Endothelial cell of umbilical vein (primary cell): ENCODE measurements at regions not wholly inside any gene's neighbourhood (a gene's known extent, or its start where the extent isn't known, plus 50 kb on each side); places are given as distances from the start of the nearest gene placed in this dataset.

Experiments
- BruUV-seq: library from RNA; stranded (reverse); fragments of 400-500 nt; replicated peaks from 2 replicates; lab custom pipeline; 2021; lab: Mats Ljungman, UMichigan
- CTCF ChIA-PET: fragments of 300-600, 350-600 bp; sonication (Branson Sonifier 250); formaldehyde crosslinking; loops from one replicate; lab custom pipeline; 2021; ENCODE audit warnings: antibody characterized with exemption, inconsistent platforms; lab: Charles Lee
- POLR2A ChIA-PET: fragments of 300-600, 350-600 bp; sonication (Branson Sonifier 250); formaldehyde crosslinking; loops from one replicate; lab custom pipeline; 2021; ENCODE audit warnings: antibody characterized with exemption, inconsistent platforms; lab: Charles Lee
- DNase-seq: peaks from one replicate; pipeline ENCODE4 v3.0.0-alpha.2; 2011; ENCODE audit warnings: low read depth, low spot score
- FAIRE-seq: peaks from 2 replicates; lab custom pipeline; 2011; peaks lifted over from hg19 to GRCh38; lab: Jason Lieb, UNC
- H2AFZ ChIP-seq: 2 replicates; pipeline ENCODE4 v1.6.0; 2012; ENCODE audit warnings: low read depth, low read length, control low read depth, inconsistent platforms
- H3K27ac ChIP-seq: 2 replicates; pipeline ENCODE4 v1.5.1; 2011; ENCODE audit warnings: low read depth, mild to moderate bottlenecking, control low read depth, low read length, moderate library complexity; ENCODE audit not compliant: insufficient read depth
- H3K27me3 ChIP-seq, 2 experiments: 2 replicates each; pipeline versions ENCODE4 v1.6.0 to v1.6.1; 2011; ENCODE audit warnings: low read length in 2 of 2, mixed read lengths in 1 of 2; ENCODE audit not compliant: control insufficient read depth in 2 of 2, insufficient read depth in 2 of 2
- H3K36me3 ChIP-seq, 2 experiments: 2 replicates in 1 of 2; 3 replicates in 1 of 2; pipeline ENCODE4 v1.5.1; 2011; ENCODE audit warnings: low read length in 2 of 2, mild to moderate bottlenecking in 1 of 2, moderate library complexity in 1 of 2; ENCODE audit not compliant: control insufficient read depth in 2 of 2, insufficient read depth in 2 of 2; ENCODE audit errors: extremely low read depth in 1 of 2
- H3K4me1 ChIP-seq: 3 replicates; pipeline ENCODE4 v1.5.1; 2011; ENCODE audit warnings: mild to moderate bottlenecking, low read length; ENCODE audit not compliant: control insufficient read depth, insufficient read depth; ENCODE audit errors: extremely low read depth
- H3K4me2 ChIP-seq: 2 replicates; pipeline ENCODE4 v1.6.1; 2011; ENCODE audit warnings: low read length, control low read depth, mixed read lengths; ENCODE audit not compliant: insufficient read depth
- H3K4me3 ChIP-seq, 3 experiments: fragments of 200-600 bp in 1 of 3; sonication (generic), shearing (Covaris generic) in 1 of 3; replicated peaks in 1 of 3; 2 replicates each; pipeline ENCODE4 v1.5.1; 2011 to 2016; ENCODE audit warnings: control low read depth in 3 of 3, low read length in 3 of 3, mild to moderate bottlenecking in 2 of 3, inconsistent platforms in 1 of 3, low read depth in 1 of 3, moderate library complexity in 1 of 3; ENCODE audit not compliant: insufficient read depth in 1 of 3
- H3K79me2 ChIP-seq: 2 replicates; pipeline ENCODE4 v1.6.0; 2012; ENCODE audit warnings: low read length, inconsistent platforms; ENCODE audit not compliant: control insufficient read depth, insufficient read depth
- H3K9ac ChIP-seq: replicated peaks from 2 replicates; pipeline ENCODE3; 2011; ENCODE audit warnings: low read length, control low read depth; ENCODE audit not compliant: insufficient read depth; ENCODE audit errors: extremely low read depth
- H3K9me1 ChIP-seq: replicated peaks from 3 replicates; pipeline ENCODE4 v1.6.0; 2011; ENCODE audit warnings: mild to moderate bottlenecking, low read length; ENCODE audit not compliant: control insufficient read depth, insufficient read depth; ENCODE audit errors: extremely low read depth
- H3K9me3 ChIP-seq: replicated peaks from 2 replicates; pipeline ENCODE4 v1.5.1; 2012; ENCODE audit warnings: low read length, inconsistent platforms; ENCODE audit not compliant: control insufficient read depth, insufficient read depth
- H4K20me1 ChIP-seq: replicated peaks from 2 replicates; pipeline ENCODE3; 2011; ENCODE audit warnings: mild to moderate bottlenecking, low read length; ENCODE audit not compliant: control insufficient read depth, insufficient read depth; ENCODE audit errors: extremely low read depth
- EZH2 ChIP-seq: IDR thresholded peaks from 2 replicates; pipeline ENCODE4 v1.6.1; 2012; ENCODE audit warnings: borderline replicate concordance, low read depth, mild to moderate bottlenecking, moderate library complexity, low read length, inconsistent platforms; ENCODE audit not compliant: severe bottlenecking
- FOS ChIP-seq: IDR thresholded peaks from 2 replicates; pipeline ENCODE4 v1.6.1; 2011; ENCODE audit warnings: mild to moderate bottlenecking, low read length, moderate library complexity, borderline replicate concordance; ENCODE audit not compliant: insufficient read depth
- GATA2 ChIP-seq: IDR thresholded peaks from 2 replicates; pipeline ENCODE4 v1.7.0; 2011; ENCODE audit warnings: low read depth, mild to moderate bottlenecking, moderate library complexity, mixed read lengths, low read length; ENCODE audit not compliant: insufficient read length, insufficient read depth
- JUN ChIP-seq: IDR thresholded peaks from 2 replicates; pipeline ENCODE4 v1.6.1; 2011; ENCODE audit warnings: borderline replicate concordance, low read depth; ENCODE audit not compliant: insufficient read length, insufficient read depth
- MYC ChIP-seq: IDR thresholded peaks from one replicate; pipeline ENCODE4 v1.6.1; 2011; ENCODE audit warnings: mild to moderate bottlenecking, low read depth, low read length
- POLR2A ChIP-seq: IDR thresholded peaks from 2 replicates; pipeline ENCODE4 v1.6.1; 2012; ENCODE audit warnings: low read depth, mild to moderate bottlenecking, control low read depth, low read length
- POLR2AphosphoS5 ChIP-seq: IDR thresholded peaks from 2 replicates; pipeline ENCODE4 v1.6.1; 2012; ENCODE audit warnings: low read depth, mild to moderate bottlenecking, control low read depth, low read length, moderate library complexity; ENCODE audit not compliant: insufficient read depth
- dilution Hi-C: fragments of 300-500 bp; cut with MboI; formaldehyde crosslinking; loops from one replicate; pipeline ENCODE4 v1.15.0; 2019; ENCODE audit warnings: low sequenced_read_pairs; ENCODE audit not compliant: extremely low pct_ligation_motif_present
- intact Hi-C: fragments of 100-400 bp; cut with micrococcal nuclease; formaldehyde crosslinking; loops from one replicate; pipeline ENCODE4 v1.10.0; 2022
- TF ChIP-seq, protein P1 (sequence below): IDR thresholded peaks from 2 replicates; pipeline ENCODE4 v1.6.1; 2011; ENCODE audit not compliant: insufficient read depth, insufficient read length
- TF ChIP-seq, protein P2 (sequence below), 2 donors: IDR thresholded peaks; 1 replicate in 1 of 2; 2 replicates in 1 of 2; pipeline ENCODE4 v1.5.1; 2011; ENCODE audit warnings: low read length in 2 of 2, mild to moderate bottlenecking in 2 of 2, moderate library complexity in 2 of 2, control low read depth in 1 of 2, inconsistent platforms in 1 of 2, low read depth in 1 of 2; ENCODE audit not compliant: insufficient read depth in 1 of 2; ENCODE audit errors: extremely low read depth in 1 of 2

DNA sequence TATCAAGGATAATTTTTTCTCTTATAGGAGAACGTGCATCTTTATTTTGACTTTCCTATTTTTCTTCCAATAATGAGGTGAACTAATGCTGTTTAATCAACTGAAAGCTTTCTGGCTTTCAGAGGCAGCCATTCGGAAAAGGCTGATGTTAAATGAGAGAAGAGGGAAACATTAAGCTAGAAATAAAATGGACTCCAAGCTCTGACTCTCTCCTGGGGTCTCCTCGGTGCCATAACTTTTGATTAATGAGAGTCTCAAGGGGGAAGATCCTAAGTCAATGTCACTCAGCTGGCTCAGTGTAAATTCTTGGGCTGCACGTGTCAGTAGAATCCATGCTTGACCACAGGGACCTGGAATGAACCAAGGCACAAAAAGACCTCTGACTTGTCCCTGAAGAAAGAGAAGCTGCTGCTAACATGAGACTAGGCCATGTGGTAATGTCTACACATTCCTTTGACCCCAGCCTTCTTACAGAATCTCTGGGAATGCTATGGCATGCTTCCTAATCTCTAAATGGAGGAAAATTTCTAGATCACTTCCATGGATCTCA, 152.2 kb upstream of the RFC3 start:
- no peaks in the 10 kb centered on the region for H3K9me3 ChIP-seq
- H3K4me1 ChIP-seq, result no peaks in the 10 kb centered on the region
- no TSS peak for BruUV-seq
- dilution Hi-C loops (no loop called here), intact Hi-C loops (no loop called here)
- no peak overlapping the region for H3K9ac ChIP-seq
- no peaks in the 10 kb centered on the region for H4K20me1 ChIP-seq
- no peak overlapping the region for H3K27ac ChIP-seq
- peaks cover 0 to 1% of the 10 kb centered on the region in 2 experiments for H3K27me3 ChIP-seq
- no peaks in the 10 kb centered on the region for H3K79me2 ChIP-seq
- DNase-seq, result no peak
- no peak overlapping the region for H3K4me3 ChIP-seq
- no peaks in the 10 kb centered on the region for H3K36me3 ChIP-seq
- no peak overlapping the region for H3K4me2 ChIP-seq
- ChIA-PET POLR2A (no interaction called here), CTCF (no interaction called here)
- FAIRE-seq, result no peak
- no peaks in the 10 kb centered on the region for H3K9me1 ChIP-seq
- TF ChIP-seq, protein P1, sequence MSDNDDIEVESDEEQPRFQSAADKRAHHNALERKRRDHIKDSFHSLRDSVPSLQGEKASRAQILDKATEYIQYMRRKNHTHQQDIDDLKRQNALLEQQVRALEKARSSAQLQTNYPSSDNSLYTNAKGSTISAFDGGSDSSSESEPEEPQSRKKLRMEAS, result no peak
- no peak for TF ChIP-seq GATA2
- no peak for TF ChIP-seq POLR2AphosphoS5
- TF ChIP-seq JUN, result no peak
- TF ChIP-seq, protein P2, sequence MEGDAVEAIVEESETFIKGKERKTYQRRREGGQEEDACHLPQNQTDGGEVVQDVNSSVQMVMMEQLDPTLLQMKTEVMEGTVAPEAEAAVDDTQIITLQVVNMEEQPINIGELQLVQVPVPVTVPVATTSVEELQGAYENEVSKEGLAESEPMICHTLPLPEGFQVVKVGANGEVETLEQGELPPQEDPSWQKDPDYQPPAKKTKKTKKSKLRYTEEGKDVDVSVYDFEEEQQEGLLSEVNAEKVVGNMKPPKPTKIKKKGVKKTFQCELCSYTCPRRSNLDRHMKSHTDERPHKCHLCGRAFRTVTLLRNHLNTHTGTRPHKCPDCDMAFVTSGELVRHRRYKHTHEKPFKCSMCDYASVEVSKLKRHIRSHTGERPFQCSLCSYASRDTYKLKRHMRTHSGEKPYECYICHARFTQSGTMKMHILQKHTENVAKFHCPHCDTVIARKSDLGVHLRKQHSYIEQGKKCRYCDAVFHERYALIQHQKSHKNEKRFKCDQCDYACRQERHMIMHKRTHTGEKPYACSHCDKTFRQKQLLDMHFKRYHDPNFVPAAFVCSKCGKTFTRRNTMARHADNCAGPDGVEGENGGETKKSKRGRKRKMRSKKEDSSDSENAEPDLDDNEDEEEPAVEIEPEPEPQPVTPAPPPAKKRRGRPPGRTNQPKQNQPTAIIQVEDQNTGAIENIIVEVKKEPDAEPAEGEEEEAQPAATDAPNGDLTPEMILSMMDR (IDR thresholded peaks at IDR 0.05; ENCODE audit: extremely low read depth in 1 of 2, insufficient read depth in 1 of 2, low read depth in 1 of 2, low read length in 2 of 2), result no peak
- TF ChIP-seq POLR2A, result no peak
- TF ChIP-seq EZH2, result no peak
- no peak for TF ChIP-seq MYC
- no peak for TF ChIP-seq FOS
- no peak overlapping the region for H2AFZ ChIP-seq
